ENCODE measurements at regions not wholly inside any gene's neighbourhood (a gene's known extent, or its start where the extent isn't known, plus 50 kb on each side); places are given as distances from the start of the nearest gene placed in this dataset.

DNA sequence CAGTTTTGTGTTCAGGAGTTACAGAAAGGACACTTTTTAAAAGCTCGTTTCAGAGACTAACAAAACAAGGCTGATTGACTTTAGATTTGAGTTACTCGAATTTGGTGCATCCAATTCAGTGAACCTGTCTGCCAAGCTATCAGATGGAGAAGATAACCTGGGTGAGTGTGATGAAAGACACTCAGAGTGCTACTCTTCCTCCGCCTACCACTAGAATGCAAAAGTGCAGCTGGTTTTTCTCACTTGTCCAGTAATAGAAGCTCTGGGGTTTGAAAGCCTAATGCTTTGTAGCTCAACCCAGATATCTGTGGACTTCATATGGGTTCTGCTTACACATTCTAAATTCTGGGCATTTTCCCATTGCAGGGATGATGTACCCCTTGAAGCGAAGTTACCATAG, 82.8 kb upstream of the NPY start:
- TF ChIP-seq POLR2A (IDR thresholded peaks at IDR 0.05; ENCODE audit: low read length): no peak
- no peak for TF ChIP-seq GATA1 (IDR thresholded peaks at IDR 0.05; ENCODE audit: low read depth, low read length)
